HCT116 (cell line): ENCODE measurements at regions not wholly inside any gene's neighbourhood (a gene's known extent, or its start where the extent isn't known, plus 50 kb on each side); places are given as distances from the start of the nearest gene placed in this dataset.

Experiments
- ATAC-seq: fragments of 200-7000 bp; cut with Tn5 transposase; 2 replicates; pipeline ENCODE4 v1.9.1; 2020; ENCODE audit warnings: mild to moderate bottlenecking, moderate library complexity
- BruUV-seq: library from RNA; stranded (reverse); fragments of 400-500 nt; replicated peaks from 2 replicates; lab custom pipeline; 2021; lab: Mats Ljungman, UMichigan
- CTCF ChIA-PET: fragments of 300-600 bp; sonication (Branson Sonifier 250); formaldehyde crosslinking; loops from one replicate; lab custom pipeline; 2021; ENCODE audit warnings: antibody characterized with exemption; lab: Charles Lee
- POLR2A ChIA-PET: fragments of 300-600, 350-600 bp; sonication (Branson Sonifier 250); formaldehyde crosslinking; loops from one replicate; lab custom pipeline; 2021; ENCODE audit warnings: antibody characterized with exemption; lab: Charles Lee
- RAD21 ChIA-PET, 2 experiments: fragments of 300-600 bp; sonication (Branson Sonifier 250); formaldehyde crosslinking; loops; one replicate each; lab custom pipeline; 2023; ENCODE audit warnings: low total read pairs in 2 of 2; ENCODE audit not compliant: uncharacterized antibody in 2 of 2, unreplicated experiment in 2 of 2, low non-redundant PET in 1 of 2; lab: Charles Lee
- DNase-seq: peaks from one replicate; pipeline ENCODE4 v3.0.0-alpha.2; 2010; ENCODE audit warnings: low read depth, low spot score
- H2AFZ ChIP-seq: fragments of 200-600 bp; shearing (Covaris generic), sonication (generic); 2 replicates; pipeline ENCODE4 v1.6.1; 2017; ENCODE audit warnings: low read depth, mixed run types, mixed read lengths, antibody characterized with exemption, low read length; ENCODE audit not compliant: poor library complexity, severe bottlenecking
- H3K27ac ChIP-seq: 2 replicates; pipeline ENCODE4 v1.5.1; 2012; ENCODE audit warnings: low read depth, low read length
- H3K27me3 ChIP-seq: fragments of 200-600 bp; sonication (generic); 2 replicates; pipeline ENCODE4 v1.6.1; 2016; ENCODE audit warnings: mixed run types, low read length, mixed read lengths; ENCODE audit not compliant: insufficient read depth
- H3K36me3 ChIP-seq, 2 experiments: fragments of 200-500 bp in 1 of 2; fragments of 200-600 bp in 1 of 2; sonication (Bioruptor generic) in 1 of 2; sonication (generic) in 1 of 2; 2 replicates each; pipeline versions ENCODE4 v1.5.1 to v1.6.1; 2014 to 2016; ENCODE audit warnings: low read length in 2 of 2, inconsistent platforms in 1 of 2, mixed read lengths in 1 of 2, mixed run types in 1 of 2; ENCODE audit not compliant: insufficient read depth in 2 of 2, control insufficient read depth in 1 of 2
- H3K4me1 ChIP-seq, 2 experiments: fragments of 200-600 bp in 1 of 2; sonication (generic) in 1 of 2; 2 replicates each; pipeline versions ENCODE4 v1.5.1 to v1.6.1; 2012 to 2017; ENCODE audit warnings: low read length in 2 of 2, inconsistent platforms in 1 of 2, mild to moderate bottlenecking in 1 of 2, mixed read lengths in 1 of 2, mixed run types in 1 of 2, moderate library complexity in 1 of 2; ENCODE audit not compliant: insufficient read depth in 2 of 2, control insufficient read depth in 1 of 2
- H3K4me2 ChIP-seq: fragments of 200-600 bp; sonication (generic); 2 replicates; pipeline ENCODE4 v1.6.1; 2017; ENCODE audit warnings: mixed run types, low read length, mixed read lengths
- H3K4me3 ChIP-seq, 2 experiments: fragments of 200-600 bp in 1 of 2; sonication (generic) in 1 of 2; replicated peaks in 1 of 2; 2 replicates each; pipeline ENCODE4 v1.5.1; 2011 to 2016; ENCODE audit warnings: low read length in 2 of 2, control low read depth in 1 of 2, low read depth in 1 of 2, mild to moderate bottlenecking in 1 of 2, mixed read lengths in 1 of 2, mixed run types in 1 of 2
- H3K79me2 ChIP-seq: fragments of 200-600 bp; sonication (generic); 2 replicates; pipeline ENCODE4 v1.6.1; 2017; ENCODE audit warnings: mild to moderate bottlenecking, mixed run types, low read length, moderate library complexity, mixed read lengths; ENCODE audit not compliant: insufficient read depth
- H3K9ac ChIP-seq: fragments of 200-600 bp; sonication (generic); 2 replicates; pipeline ENCODE4 v1.6.1; 2016; ENCODE audit warnings: low read length, mixed read lengths
- H3K9me2 ChIP-seq: fragments of 200-600 bp; sonication (generic), shearing (Covaris generic); 2 replicates; pipeline ENCODE4 v1.6.1; 2017; ENCODE audit warnings: mixed run types, mild to moderate bottlenecking, moderate library complexity; ENCODE audit not compliant: insufficient read depth
- H3K9me3 ChIP-seq, 2 experiments: fragments of 200-500 bp in 1 of 2; fragments of 200-600 bp in 1 of 2; sonication (Bioruptor generic) in 1 of 2; sonication (generic) in 1 of 2; 2 replicates each; pipeline ENCODE4 v1.6.1; 2014 to 2017; ENCODE audit warnings: low read length in 2 of 2, mixed read lengths in 2 of 2, inconsistent platforms in 1 of 2, low read depth in 1 of 2, mild to moderate bottlenecking in 1 of 2, mixed run types in 1 of 2, moderate library complexity in 1 of 2; ENCODE audit not compliant: control insufficient read depth in 1 of 2, insufficient read depth in 1 of 2
- H4K20me1 ChIP-seq: fragments of 200-600 bp; sonication (generic), shearing (Covaris generic); 2 replicates; pipeline ENCODE4 v1.6.1; 2017; ENCODE audit warnings: mixed run types, mild to moderate bottlenecking, moderate library complexity; ENCODE audit not compliant: insufficient read depth
- CTCF ChIP-seq, 3 experiments: fragments of 200-600 bp in 1 of 3; sonication (generic) in 1 of 3; IDR thresholded peaks in 2 of 3; conservative IDR thresholded peaks in 1 of 3; 2 replicates each; pipeline ENCODE4 v1.5.1; 2012 to 2017; ENCODE audit warnings: low read depth in 2 of 3, low read length in 2 of 3, antibody characterized with exemption in 1 of 3, borderline replicate concordance in 1 of 3, control low read depth in 1 of 3, mild to moderate bottlenecking in 1 of 3, mixed read lengths in 1 of 3, mixed run types in 1 of 3, moderate library complexity in 1 of 3; ENCODE audit not compliant: insufficient read depth in 1 of 3
- EZH2 ChIP-seq: fragments of 200-600 bp; sonication (generic); IDR thresholded peaks from 2 replicates; pipeline ENCODE4 v1.6.1; 2017; ENCODE audit warnings: antibody characterized with exemption, mixed run types
- FOSL1 ChIP-seq: IDR thresholded peaks from 2 replicates; pipeline ENCODE4 v1.6.1; 2012; ENCODE audit warnings: low read depth
- POLR2AphosphoS5 ChIP-seq: IDR thresholded peaks from 2 replicates; pipeline ENCODE4 v1.6.1; 2011; ENCODE audit warnings: mild to moderate bottlenecking, low read depth, low read length, moderate library complexity
- RAD21 ChIP-seq: IDR thresholded peaks from 2 replicates; pipeline ENCODE4 v1.6.1; 2012; ENCODE audit warnings: low read depth, mild to moderate bottlenecking
- TCF7L2 ChIP-seq: IDR thresholded peaks from 2 replicates; pipeline ENCODE4 v1.7.0; 2011; ENCODE audit warnings: borderline replicate concordance, inconsistent platforms; ENCODE audit not compliant: insufficient read depth, insufficient read length; ENCODE audit errors: extremely low read depth
- intact Hi-C: fragments of 100-400 bp; cut with micrococcal nuclease; formaldehyde crosslinking; loops from 2 replicates; pipeline ENCODE4 v1.10.0; 2022

GRCh38 chr15:25188051-25188450 lies 233.3 kb downstream of the SNRPN start:
- peaks cover 0 to 18% of the 10 kb centered on the region in 2 experiments; a peak in 2 of 4 replicates for H3K9me3 ChIP-seq

More at GRCh38 chr15:25188051-25188450, 233.3 kb downstream of the SNRPN start:
- H3K4me1 ChIP-seq: no peaks in the 10 kb centered on the region
- H4K20me1 ChIP-seq: no peaks in the 10 kb centered on the region
- ChIA-PET RAD21 (no interaction called here), CTCF (no interaction called here)
- no peak overlapping the region for H3K4me3 ChIP-seq
- no peak for DNase-seq
- H3K4me2 ChIP-seq: no peak overlapping the region
- no peaks in the 10 kb centered on the region for H3K79me2 ChIP-seq
- no peaks in the 10 kb centered on the region for H3K9me2 ChIP-seq
- no peak for ATAC-seq
- TF ChIP-seq POLR2AphosphoS5 (no peak), TCF7L2 (no peak), FOSL1 (no peak), RAD21 (no peak), EZH2 (no peak), CTCF (IDR thresholded peaks at IDR 0.05 in 2 of 3, conservative IDR thresholded peaks at IDR 0.05 in 1 of 3; ENCODE audit: borderline replicate concordance in 1 of 3, insufficient read depth in 1 of 3, low read depth in 2 of 3, low read length in 2 of 3) (no peak)
- TF ChIP-seq, all 23 proteins: peak for 0
- H3K27me3 ChIP-seq: no peaks in the 10 kb centered on the region
- BruUV-seq: no TSS peak
- H2AFZ ChIP-seq: no peak overlapping the region
- H3K9ac ChIP-seq: no peak overlapping the region
- intact Hi-C loops: no loop called here
- no peaks in the 10 kb centered on the region for H3K36me3 ChIP-seq
- POLR2A ChIA-PET: no interaction called here
- no peak overlapping the region for H3K27ac ChIP-seq
